ENCODE measurements at regions not wholly inside any gene's neighbourhood (a gene's known extent, or its start where the extent isn't known, plus 50 kb on each side); places are given as distances from the start of the nearest gene placed in this dataset.

DNA sequence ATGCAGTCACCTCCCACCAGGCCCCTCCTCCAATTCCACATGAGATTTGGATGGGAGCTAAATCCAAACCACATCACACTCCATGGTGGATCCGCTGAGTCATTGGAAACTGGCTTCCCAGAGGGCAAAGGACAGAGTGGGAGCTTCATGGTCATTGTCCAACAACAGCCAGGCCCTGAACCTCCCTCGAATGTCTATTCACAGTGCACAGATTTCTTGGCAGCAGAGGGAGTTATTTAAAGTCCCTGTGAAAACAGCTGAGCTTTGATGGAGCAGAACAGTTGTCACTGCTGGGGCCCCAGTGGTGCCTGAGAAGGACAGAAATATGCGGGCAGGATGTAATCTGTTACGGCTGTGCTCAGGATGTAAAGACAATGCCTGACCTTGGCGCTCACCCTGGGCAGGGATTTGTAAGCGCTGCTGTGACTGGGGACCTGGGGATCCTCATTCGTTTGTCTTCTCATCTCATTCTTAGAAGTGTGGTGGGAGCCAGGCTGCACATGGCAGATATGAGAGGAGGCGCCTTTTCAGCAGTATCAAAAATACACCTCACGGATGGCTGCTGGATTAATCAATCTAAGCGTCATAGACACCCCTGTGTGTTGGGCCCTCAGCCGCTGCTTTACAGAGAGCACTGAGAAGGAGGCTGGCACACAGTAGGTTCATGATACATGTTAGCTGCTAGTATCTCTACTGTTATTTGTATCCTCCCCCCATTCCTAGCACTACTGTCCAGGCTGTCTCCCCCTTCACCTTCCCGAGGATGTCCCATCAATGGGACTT lies 439.4 kb downstream of the PTPRU start:
- Histone ChIP-seq H3K9me3 (ENCODE audit: control insufficient read depth in 2 of 2, low read length in 2 of 2) (no peaks in the 10 kb centered on the region), H3K27ac (ENCODE audit: insufficient read depth, low read length, poor library complexity, severe bottlenecking) (no peak overlapping the region), H3K27me3 (ENCODE audit: control insufficient read depth, insufficient read depth, low read length) (no peaks in the 10 kb centered on the region), H3K4me1 (ENCODE audit: control insufficient read depth, insufficient read depth, low read length, poor library complexity, severe bottlenecking) (no peaks in the 10 kb centered on the region), H3K36me3 (ENCODE audit: control insufficient read depth, insufficient read depth, low read length) (no peaks in the 10 kb centered on the region), H3K4me3 (ENCODE audit: low read depth, low read length) (no peak overlapping the region)
- H3K27me3 Mint-ChIP-seq: no peaks in the 10 kb centered on the region
- ATAC-seq (ENCODE audit: low read depth in 2 of 2) (no peak), DNase-seq (no peak)
- no peaks in the 10 kb centered on the region for H3K36me3 Mint-ChIP-seq
- no peak overlapping the region for H3K4me3 Mint-ChIP-seq
- no peaks in the 10 kb centered on the region for H3K9me3 Mint-ChIP-seq
- no peak overlapping the region for H3K27ac Mint-ChIP-seq
- peaks cover 0 to 2% (median 0%) of the 10 kb centered on the region in 4 donors for H3K4me1 Mint-ChIP-seq

DNA sequence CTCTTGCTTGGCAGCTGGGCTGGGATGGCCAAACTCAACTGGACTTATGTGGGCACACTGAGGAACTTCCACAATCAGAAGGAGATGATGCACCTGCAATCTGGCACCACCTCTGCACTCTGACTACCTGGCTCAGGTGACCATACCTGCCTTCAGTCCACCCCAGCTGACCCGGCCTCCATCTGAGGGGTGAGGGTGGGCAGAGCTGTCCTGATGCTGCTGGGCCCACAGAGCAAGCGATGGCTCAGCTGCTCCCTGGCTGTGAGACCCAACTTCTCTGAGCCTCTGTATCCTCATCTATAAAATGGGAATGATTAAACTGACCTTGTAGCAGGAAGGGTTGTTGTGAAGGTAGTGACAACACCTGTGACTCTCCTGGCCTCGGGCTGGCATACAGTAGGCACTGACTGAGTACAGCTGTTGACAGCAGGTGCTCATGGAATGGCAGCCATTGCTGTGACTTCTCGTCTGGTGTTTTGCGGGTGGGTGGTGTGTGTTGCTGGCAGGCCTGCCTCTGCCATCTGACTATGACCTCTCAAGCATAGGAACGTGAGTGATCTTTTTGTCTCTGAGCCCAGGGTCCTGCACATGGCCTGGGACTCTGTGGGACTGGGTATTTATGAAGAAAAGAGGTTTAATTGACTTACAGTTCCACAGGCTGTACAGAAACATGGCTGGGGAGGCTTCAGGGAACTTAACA lies 438.5 kb downstream of the PTPRU start:
- Histone ChIP-seq H3K9me3 (ENCODE audit: control insufficient read depth in 2 of 2, low read length in 2 of 2) (no peaks in the 10 kb centered on the region), H3K27me3 (ENCODE audit: control insufficient read depth, insufficient read depth, low read length) (no peaks in the 10 kb centered on the region), H3K36me3 (ENCODE audit: control insufficient read depth, insufficient read depth, low read length) (no peaks in the 10 kb centered on the region), H3K4me3 (ENCODE audit: low read depth, low read length) (no peak overlapping the region), H3K27ac (ENCODE audit: insufficient read depth, low read length, poor library complexity, severe bottlenecking) (no peak overlapping the region), H3K4me1 (ENCODE audit: control insufficient read depth, insufficient read depth, low read length, poor library complexity, severe bottlenecking) (no peaks in the 10 kb centered on the region)
- Mint-ChIP-seq H3K27ac (peak overlapping the region in 1 of 3 donors; percentile 53), H3K4me3 (no peak overlapping the region), H3K36me3 (no peaks in the 10 kb centered on the region), H3K9me3 (peaks cover 0 to 2% (median 0%) of the 10 kb centered on the region in 7 donors), H3K27me3 (peaks cover 5% of the 10 kb centered on the region), H3K4me1 (peaks cover 0 to 2% (median 0%) of the 10 kb centered on the region in 4 donors)
- ATAC-seq (ENCODE audit: low read depth in 2 of 2) (no peak), DNase-seq (no peak)

DNA sequence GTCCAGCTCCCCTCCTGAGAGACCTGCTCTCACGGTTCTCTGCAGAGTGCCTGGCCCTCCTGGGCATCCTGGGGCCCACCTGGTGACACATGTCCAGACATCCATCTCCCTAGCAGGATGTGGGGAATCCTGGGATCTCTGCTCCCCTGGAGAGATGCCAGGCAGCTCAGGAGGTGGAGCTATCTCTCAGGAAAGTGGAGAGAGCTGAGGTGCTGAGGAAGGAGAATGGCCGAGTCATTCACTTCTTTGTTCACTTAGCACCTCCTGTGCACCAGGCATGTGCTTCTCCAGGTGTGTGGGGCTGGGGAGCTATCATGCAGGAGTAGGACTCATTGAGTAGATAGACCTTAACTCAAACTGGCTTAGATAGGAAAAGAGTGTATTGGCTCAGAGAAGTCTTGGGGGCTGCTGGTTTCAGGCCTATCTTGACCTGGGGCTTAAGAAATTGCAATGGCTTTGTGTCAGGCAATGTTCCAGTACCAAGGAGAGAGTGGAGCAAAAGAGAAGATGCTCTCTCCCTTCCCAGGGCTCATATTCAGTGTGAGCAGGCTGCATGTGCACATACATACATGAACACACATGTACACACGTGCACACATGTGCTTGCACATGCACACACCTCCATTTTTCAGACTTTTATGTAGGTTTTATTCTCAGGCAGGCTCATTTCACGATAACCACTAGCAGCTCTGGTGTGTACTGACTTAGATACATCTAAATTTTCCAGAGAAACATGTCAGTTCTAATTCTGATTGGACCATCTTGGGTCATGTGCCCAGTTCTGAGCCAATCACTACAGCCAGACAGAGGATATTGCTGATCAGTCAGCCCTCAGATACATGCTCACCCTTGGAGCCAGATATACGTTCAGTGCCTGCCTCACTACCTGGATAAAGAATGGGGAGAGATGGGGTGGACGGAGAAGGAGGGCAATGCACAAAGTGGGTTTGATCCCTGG lies 437.6 kb downstream of the PTPRU start:
- peaks cover 0 to 2% (median 0%) of the 10 kb centered on the region in 7 donors for H3K9me3 Mint-ChIP-seq
- H3K27ac ChIP-seq (ENCODE audit: insufficient read depth, low read length, poor library complexity, severe bottlenecking): no peak overlapping the region
- no peaks in the 10 kb centered on the region for H3K36me3 Mint-ChIP-seq
- peak overlapping the region in 1 of 4 donors; percentile 10 for H3K4me3 Mint-ChIP-seq
- H3K27ac Mint-ChIP-seq: no peak overlapping the region
- no peak for ATAC-seq (ENCODE audit: low read depth in 2 of 2)
- H3K27me3 ChIP-seq (ENCODE audit: control insufficient read depth, insufficient read depth, low read length): no peaks in the 10 kb centered on the region
- H3K4me1 ChIP-seq (ENCODE audit: control insufficient read depth, insufficient read depth, low read length, poor library complexity, severe bottlenecking): no peaks in the 10 kb centered on the region
- no peaks in the 10 kb centered on the region for H3K36me3 ChIP-seq (ENCODE audit: control insufficient read depth, insufficient read depth, low read length)
- peaks cover 5% of the 10 kb centered on the region for H3K27me3 Mint-ChIP-seq
- DNase-seq: no peak
- peaks cover 0 to 2% (median 0%) of the 10 kb centered on the region in 4 donors for H3K4me1 Mint-ChIP-seq
- H3K4me3 ChIP-seq (ENCODE audit: low read depth, low read length): no peak overlapping the region
- H3K9me3 ChIP-seq (ENCODE audit: control insufficient read depth in 2 of 2, low read length in 2 of 2): no peaks in the 10 kb centered on the region

DNA sequence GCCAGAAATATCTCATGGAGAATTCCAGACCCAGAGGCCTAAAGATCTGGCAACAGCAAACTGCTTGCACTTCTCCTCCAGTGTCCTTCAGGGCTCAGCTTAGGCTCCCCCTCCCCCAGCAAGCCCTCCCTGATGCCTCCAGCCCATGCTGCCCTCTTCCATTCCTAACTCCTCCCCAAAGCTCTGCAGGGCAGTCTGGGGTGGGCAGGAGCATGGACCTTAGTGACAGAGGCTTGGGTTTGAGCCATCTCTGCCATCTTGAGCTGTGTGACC lies 436.8 kb downstream of the PTPRU start:
- H3K9me3 ChIP-seq (ENCODE audit: control insufficient read depth in 2 of 2, low read length in 2 of 2): no peaks in the 10 kb centered on the region
- DNase-seq (no peak), ATAC-seq (ENCODE audit: low read depth in 2 of 2) (no peak)
- H3K27ac Mint-ChIP-seq: no peak overlapping the region
- no peaks in the 10 kb centered on the region for H3K36me3 Mint-ChIP-seq
- peaks cover 0 to 2% (median 0%) of the 10 kb centered on the region in 4 donors for H3K4me1 Mint-ChIP-seq
- H3K27me3 ChIP-seq (ENCODE audit: control insufficient read depth, insufficient read depth, low read length): no peaks in the 10 kb centered on the region
- H3K27me3 Mint-ChIP-seq: peaks cover 5% of the 10 kb centered on the region
- H3K9me3 Mint-ChIP-seq: peaks cover 0 to 2% (median 0%) of the 10 kb centered on the region in 7 donors
- no peaks in the 10 kb centered on the region for H3K4me1 ChIP-seq (ENCODE audit: control insufficient read depth, insufficient read depth, low read length, poor library complexity, severe bottlenecking)
- no peak overlapping the region for H3K27ac ChIP-seq (ENCODE audit: insufficient read depth, low read length, poor library complexity, severe bottlenecking)
- H3K36me3 ChIP-seq (ENCODE audit: control insufficient read depth, insufficient read depth, low read length): no peaks in the 10 kb centered on the region
- H3K4me3 ChIP-seq (ENCODE audit: low read depth, low read length): no peak overlapping the region
- H3K4me3 Mint-ChIP-seq: no peak overlapping the region

DNA sequence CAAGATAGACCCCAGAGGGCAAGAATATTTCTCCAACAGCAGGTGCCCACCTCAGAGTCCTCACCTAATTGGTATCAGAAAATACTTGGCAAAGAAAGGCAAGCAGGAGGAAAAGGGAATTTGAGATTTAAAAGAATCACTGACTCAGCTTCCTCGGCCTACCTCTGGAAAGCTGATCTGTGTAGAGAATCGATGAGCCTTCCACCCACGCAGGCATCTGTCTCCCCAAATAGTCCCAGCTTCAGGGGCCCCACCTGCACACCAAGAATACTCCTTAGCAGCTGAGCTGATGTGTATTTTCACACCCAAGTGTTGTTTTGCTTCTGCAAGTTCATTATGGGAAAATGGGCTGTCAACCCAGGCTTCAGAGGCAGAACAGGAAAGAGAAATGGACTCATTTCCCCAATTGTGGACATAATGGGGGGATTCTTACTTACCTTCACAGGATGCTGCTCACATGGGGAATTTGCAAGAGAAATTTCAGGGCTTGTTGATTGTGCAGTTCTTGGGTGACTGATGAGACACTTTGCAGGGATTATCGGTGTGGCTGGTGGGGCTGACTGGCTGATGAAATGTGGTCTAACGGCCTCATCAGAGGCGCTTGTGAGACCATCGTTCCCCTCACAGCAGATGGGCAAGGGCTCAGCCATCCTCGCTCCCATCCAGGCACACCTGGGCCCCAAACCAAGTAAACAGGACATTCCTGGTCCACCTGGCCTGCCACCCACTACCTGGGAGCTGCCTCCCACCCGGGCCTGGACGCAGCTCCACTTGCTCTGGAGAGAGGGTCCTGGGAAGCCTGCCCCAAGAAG lies 436.3 kb downstream of the PTPRU start:
- DNase-seq (no peak), ATAC-seq (ENCODE audit: low read depth in 2 of 2) (no peak)
- Mint-ChIP-seq H3K4me3 (no peak overlapping the region), H3K9me3 (peaks cover 0 to 2% (median 0%) of the 10 kb centered on the region in 7 donors), H3K4me1 (peaks cover 0 to 2% (median 0%) of the 10 kb centered on the region in 4 donors), H3K27me3 (peaks cover 5% of the 10 kb centered on the region), H3K27ac (no peak overlapping the region), H3K36me3 (no peaks in the 10 kb centered on the region)
- Histone ChIP-seq H3K9me3 (ENCODE audit: control insufficient read depth in 2 of 2, low read length in 2 of 2) (no peaks in the 10 kb centered on the region), H3K4me3 (ENCODE audit: low read depth, low read length) (no peak overlapping the region), H3K27me3 (ENCODE audit: control insufficient read depth, insufficient read depth, low read length) (no peaks in the 10 kb centered on the region), H3K36me3 (ENCODE audit: control insufficient read depth, insufficient read depth, low read length) (no peaks in the 10 kb centered on the region), H3K4me1 (ENCODE audit: control insufficient read depth, insufficient read depth, low read length, poor library complexity, severe bottlenecking) (no peaks in the 10 kb centered on the region), H3K27ac (ENCODE audit: insufficient read depth, low read length, poor library complexity, severe bottlenecking) (no peak overlapping the region)

DNA sequence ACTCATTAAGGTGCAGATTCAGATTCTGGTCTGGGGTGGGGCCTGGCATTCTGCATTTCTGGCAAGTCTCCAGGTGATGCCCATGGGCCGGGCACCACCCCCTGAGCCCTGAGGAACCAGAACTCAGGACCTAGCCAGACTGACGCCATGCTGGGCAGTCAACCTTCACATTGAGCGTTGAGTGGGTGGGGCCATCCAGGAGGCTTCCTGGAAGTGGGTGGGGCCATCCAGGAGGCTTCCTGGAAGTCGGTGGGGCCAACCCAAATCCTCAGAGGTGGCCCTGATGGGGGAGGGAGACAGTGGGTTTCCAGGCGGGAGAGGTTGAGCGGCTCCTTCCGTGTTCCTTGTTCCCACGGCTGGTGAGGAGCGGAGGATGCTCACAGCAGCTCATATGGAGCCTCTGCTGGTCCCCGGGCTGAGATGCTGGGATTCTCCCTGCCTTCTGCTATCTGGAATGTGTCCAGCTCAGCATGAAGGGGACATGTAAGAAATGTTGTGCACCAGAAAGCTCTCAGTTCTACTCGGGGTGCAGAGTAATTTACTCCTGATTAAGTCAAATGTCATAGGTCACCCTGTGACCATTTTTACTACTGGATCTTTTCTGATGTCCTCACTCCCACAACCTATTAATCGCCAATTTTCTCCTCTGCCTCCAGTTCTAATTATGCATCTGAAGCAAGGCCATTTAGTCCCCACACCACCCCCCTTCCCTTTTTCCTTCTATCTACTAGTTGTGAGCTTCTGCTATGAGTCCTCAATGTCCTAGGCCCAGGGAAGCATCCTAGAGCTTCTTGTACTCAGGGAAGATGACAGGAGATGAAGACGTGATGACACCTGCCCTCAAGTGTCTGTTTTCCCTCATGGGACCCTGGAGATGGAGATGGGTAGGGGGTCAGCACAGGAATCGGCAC lies 435.4 kb downstream of the PTPRU start:
- Histone ChIP-seq H3K4me1 (ENCODE audit: control insufficient read depth, insufficient read depth, low read length, poor library complexity, severe bottlenecking) (no peaks in the 10 kb centered on the region), H3K9me3 (ENCODE audit: control insufficient read depth in 2 of 2, low read length in 2 of 2) (no peaks in the 10 kb centered on the region), H3K36me3 (ENCODE audit: control insufficient read depth, insufficient read depth, low read length) (no peaks in the 10 kb centered on the region), H3K4me3 (ENCODE audit: low read depth, low read length) (no peak overlapping the region), H3K27ac (ENCODE audit: insufficient read depth, low read length, poor library complexity, severe bottlenecking) (no peak overlapping the region), H3K27me3 (ENCODE audit: control insufficient read depth, insufficient read depth, low read length) (no peaks in the 10 kb centered on the region)
- ATAC-seq (ENCODE audit: low read depth in 2 of 2): no peak
- peaks cover 0 to 2% (median 0%) of the 10 kb centered on the region in 7 donors for H3K9me3 Mint-ChIP-seq
- H3K27me3 Mint-ChIP-seq: peaks cover 5% of the 10 kb centered on the region
- no peak overlapping the region for H3K27ac Mint-ChIP-seq
- H3K4me3 Mint-ChIP-seq: no peak overlapping the region
- H3K36me3 Mint-ChIP-seq: no peaks in the 10 kb centered on the region
- DNase-seq: no peak
- peaks cover 0 to 2% (median 0%) of the 10 kb centered on the region in 4 donors for H3K4me1 Mint-ChIP-seq
